ENCODE measurements at regions not wholly inside any gene's neighbourhood (a gene's known extent, or its start where the extent isn't known, plus 50 kb on each side); places are given as distances from the start of the nearest gene placed in this dataset.

GRCh38 chr3:177793451-177793850 is 596.2 kb upstream of the TBL1XR1 start:
- TF ChIP-seq EZH2 (IDR thresholded peaks at IDR 0.05; ENCODE audit: borderline replicate concordance, low read depth, low read length, severe bottlenecking) (no peak), FOS (IDR thresholded peaks at IDR 0.05; ENCODE audit: borderline replicate concordance, insufficient read depth, low read length) (no peak), POLR2A (IDR thresholded peaks at IDR 0.05; ENCODE audit: low read depth, low read length) (no peak), POLR2AphosphoS5 (IDR thresholded peaks at IDR 0.05; ENCODE audit: insufficient read depth, low read depth, low read length) (no peak), MAX (IDR thresholded peaks at IDR 0.05; ENCODE audit: insufficient read depth, insufficient read length) (no peak), JUN (IDR thresholded peaks at IDR 0.05; ENCODE audit: borderline replicate concordance, insufficient read depth, insufficient read length, low read depth) (no peak)
- TF ChIP-seq, protein P1, sequence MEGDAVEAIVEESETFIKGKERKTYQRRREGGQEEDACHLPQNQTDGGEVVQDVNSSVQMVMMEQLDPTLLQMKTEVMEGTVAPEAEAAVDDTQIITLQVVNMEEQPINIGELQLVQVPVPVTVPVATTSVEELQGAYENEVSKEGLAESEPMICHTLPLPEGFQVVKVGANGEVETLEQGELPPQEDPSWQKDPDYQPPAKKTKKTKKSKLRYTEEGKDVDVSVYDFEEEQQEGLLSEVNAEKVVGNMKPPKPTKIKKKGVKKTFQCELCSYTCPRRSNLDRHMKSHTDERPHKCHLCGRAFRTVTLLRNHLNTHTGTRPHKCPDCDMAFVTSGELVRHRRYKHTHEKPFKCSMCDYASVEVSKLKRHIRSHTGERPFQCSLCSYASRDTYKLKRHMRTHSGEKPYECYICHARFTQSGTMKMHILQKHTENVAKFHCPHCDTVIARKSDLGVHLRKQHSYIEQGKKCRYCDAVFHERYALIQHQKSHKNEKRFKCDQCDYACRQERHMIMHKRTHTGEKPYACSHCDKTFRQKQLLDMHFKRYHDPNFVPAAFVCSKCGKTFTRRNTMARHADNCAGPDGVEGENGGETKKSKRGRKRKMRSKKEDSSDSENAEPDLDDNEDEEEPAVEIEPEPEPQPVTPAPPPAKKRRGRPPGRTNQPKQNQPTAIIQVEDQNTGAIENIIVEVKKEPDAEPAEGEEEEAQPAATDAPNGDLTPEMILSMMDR (IDR thresholded peaks at IDR 0.05; ENCODE audit: extremely low read depth in 1 of 2, insufficient read depth in 1 of 2, low read depth in 1 of 2, low read length in 2 of 2): no peak
